GM18873 (cell line): ENCODE measurements at regions not wholly inside any gene's neighbourhood (a gene's known extent, or its start where the extent isn't known, plus 50 kb on each side); places are given as distances from the start of the nearest gene placed in this dataset.

Source experiments
- ATAC-seq: cut with Tn5 transposase; IDR thresholded peaks from one replicate; pipeline ENCODE4 v1.9.1; 2021; ENCODE audit warnings: mild to moderate bottlenecking, moderate library complexity, moderate number of reproducible peaks; ENCODE audit not compliant: unreplicated experiment, low FRiP score

- ATAC-seq: no peak
These were observed 190.2 kb upstream of the GBE1 start for GRCh38 chr3:81951636-81952035.

- no peak for ATAC-seq
These were observed 189.7 kb upstream of the GBE1 start for GRCh38 chr3:81951106-81951505.

DNA sequence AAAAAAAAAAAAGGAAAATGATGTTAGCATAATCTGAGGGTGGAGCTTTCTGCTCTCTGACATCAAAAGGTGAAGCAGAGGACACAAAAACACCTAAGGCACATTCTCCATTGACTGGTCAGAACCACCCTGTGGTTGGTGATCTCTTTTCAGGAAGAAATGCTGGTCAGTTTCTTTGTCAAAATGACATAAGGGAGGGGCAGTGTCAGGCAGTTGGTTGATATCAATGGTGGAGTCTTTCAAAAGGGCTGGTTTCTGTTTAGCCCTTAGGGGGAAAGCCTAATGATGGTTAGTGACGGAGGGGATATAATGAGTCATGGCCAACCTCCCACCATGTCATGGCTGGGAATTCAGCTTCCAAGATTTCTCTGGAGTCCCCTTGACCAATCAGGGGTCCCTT is 185.9 kb upstream of the GBE1 start:
- no peak for ATAC-seq

DNA sequence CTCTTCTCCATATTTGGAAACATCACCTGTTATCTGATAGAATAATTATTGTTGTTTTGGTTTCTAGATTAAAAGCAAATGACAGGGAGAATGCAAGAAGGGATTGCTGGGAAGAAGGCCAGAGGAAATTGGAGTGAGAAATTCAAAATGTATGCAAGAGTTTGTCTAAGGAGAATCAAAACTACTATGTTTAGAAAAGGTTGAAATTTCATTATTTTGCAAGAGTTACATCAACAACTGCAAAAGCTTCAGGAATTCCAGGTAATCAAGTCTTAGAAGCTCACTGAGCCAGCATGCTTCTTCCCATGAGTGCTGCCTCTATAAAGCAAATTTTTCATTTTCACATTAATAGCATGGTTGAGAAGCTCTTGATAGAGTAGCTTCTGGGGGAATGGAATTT is 177.2 kb upstream of the GBE1 start:
- no peak for ATAC-seq

DNA sequence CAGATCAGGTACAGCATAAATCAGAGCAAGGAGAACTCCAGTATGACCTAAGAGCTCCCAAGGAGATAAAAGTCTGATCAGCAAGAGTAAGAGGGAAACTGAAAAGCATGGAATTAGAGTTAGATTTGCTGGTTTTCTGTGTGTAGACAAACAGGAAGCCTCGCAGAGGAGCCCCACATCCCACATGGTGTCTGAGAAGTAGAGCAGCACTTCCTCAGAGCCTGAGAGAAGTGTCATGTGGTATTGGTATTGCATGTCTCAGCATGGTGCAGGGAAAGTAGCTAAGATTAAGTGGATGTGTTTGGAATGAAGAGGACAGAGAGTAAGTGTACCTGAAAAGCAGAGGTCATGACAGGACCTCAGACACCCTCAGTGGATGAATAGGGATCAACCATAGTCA is 175.4 kb upstream of the GBE1 start:
- ATAC-seq: no peak

- ATAC-seq: no peak
These were observed 171.2 kb upstream of the GBE1 start for GRCh38 chr3:81932681-81933080.

- ATAC-seq: no peak
These were observed 170.1 kb upstream of the GBE1 start for GRCh38 chr3:81931265-81932251.

DNA sequence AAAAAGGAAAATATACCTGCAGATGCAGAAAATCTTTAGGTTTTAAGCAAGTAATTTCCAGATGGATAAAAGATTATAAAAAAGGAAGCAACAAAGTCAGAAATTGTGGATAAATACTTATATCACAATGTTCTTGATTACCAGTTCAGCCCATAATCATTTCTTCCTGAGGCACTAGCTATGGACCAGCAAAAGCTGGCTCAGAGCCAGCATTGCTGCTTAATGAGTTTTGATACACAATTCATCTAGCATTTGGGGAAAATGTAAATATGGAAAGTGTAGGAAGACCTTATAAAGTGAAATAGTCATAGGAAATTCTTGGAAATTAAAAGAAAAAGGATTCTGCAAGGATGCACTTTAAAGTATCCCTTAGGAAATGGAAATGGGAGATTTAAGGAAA is 168.3 kb upstream of the GBE1 start:
- ATAC-seq: no peak

GRCh38 chr3:81927811-81928210 is 166.4 kb upstream of the GBE1 start:
- ATAC-seq: no peak

- ATAC-seq: no peak
These were observed 163.9 kb upstream of the GBE1 start for GRCh38 chr3:81925385-81925784.

DNA sequence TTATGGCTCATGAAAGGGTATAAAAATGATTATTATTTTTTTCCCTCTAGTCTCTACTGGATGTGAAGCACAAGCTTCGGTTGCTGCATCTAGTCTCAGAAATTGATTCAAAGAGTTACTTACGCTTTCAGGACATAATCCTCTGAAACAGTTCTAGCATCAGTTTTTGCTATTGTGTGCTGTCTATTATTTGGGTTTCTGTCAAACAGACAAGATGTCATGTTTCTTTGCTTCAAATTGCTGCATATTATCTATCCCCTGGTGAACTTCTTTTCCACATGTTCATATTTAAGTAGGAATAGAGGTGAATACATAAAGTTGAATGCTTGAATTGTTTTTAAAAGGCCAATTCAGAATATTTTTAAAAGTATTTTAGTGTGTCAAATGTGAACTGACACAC is 161.6 kb upstream of the GBE1 start:
- ATAC-seq: no peak

DNA sequence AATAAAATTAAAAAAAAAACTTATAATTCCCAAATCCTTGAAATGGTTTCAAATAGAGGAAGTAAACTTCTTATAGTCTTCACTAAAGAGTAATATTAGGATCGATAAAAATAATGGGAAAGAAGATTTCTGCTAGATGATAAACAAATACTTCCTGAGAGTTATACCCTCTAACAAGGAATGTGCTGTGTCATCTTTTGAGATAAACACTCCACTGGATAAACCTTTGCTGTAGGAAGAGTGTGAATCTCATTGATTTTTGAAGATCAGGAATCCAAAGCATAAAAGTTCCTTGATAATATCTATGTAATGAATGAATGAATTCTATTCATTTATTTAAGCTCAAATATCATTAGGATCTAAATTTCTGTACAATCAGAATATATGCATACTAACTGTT is 161.0 kb upstream of the GBE1 start:
- no peak for ATAC-seq

- no peak for ATAC-seq
These were observed 159.4 kb upstream of the GBE1 start for GRCh38 chr3:81920816-81921215.

- no peak for ATAC-seq
These were observed 155.4 kb upstream of the GBE1 start for GRCh38 chr3:81916890-81917289.

GRCh38 chr3:81913886-81914663 is 152.6 kb upstream of the GBE1 start:
- no peak for ATAC-seq

DNA sequence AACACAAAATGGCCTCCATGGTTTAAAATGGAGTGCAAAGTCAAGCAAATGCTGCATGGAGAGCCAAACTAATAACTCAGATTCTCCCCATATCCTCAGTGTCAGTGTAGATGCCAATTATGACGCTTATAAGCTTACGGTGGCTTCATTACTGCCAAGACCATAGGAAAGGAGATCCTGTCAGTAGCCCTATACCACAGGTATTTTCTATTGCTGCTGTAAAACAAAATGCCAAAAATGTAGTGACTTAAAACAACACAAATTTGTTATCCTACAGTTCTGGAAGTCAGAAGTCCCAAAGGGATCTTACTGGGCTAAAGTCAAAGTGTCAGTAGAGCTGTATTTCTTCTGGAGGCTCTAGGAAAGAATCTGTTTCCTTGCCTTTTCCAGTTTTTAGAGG is 149.8 kb upstream of the GBE1 start:
- no peak for ATAC-seq

DNA sequence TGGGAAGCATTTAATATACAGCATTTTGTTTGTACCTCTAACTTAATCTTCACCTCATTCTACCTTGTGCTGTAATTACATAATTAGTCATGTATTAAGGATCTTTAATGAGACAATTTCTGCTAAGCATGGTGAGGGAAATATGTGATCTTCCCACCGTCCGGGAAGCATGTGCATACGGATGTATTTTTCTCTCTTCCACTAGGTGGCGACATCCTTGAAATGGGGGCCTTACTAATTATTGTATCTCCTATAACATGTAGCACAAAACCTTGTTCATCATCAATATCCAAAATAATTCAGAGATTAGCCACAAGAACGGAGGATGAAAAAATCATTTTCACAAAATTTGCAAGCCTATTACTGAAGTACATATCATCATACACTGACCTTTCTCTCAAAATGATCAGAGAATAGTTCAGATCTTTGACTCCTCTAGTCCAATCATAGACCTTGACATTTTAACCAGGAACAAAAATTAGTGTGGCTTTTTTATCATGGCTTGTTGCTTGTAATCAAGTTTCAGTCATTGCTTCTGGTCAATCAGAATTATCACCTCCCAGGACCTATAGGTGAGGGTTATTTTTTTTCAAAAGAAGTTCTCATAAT is 148.9 kb upstream of the GBE1 start:
- peak; percentile 65 for ATAC-seq

- no peak for ATAC-seq
These were observed 148.4 kb upstream of the GBE1 start for GRCh38 chr3:81909796-81910195.

- no peak for ATAC-seq
These were observed 147.1 kb upstream of the GBE1 start for GRCh38 chr3:81908561-81908960.

GRCh38 chr3:81898336-81898735 is 136.9 kb upstream of the GBE1 start:
- ATAC-seq: no peak

DNA sequence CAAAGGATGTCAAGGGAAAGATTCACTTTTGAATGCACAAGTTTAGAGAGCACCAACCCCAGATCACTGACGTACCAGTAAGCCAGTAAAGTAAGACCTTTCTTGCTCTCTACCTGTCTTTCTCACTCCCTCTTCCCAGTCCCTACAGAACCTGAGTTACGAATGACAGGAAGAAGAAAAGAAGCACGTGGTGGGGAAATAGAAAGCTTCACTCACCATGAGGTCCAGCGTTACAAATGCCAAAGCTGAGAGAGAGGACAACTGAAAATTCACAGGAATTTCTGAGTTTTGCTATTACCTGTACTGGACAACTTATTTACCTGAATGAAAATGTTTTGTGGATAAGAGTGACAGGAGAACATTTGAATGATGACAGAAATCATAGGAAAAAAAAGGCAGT is 133.2 kb upstream of the GBE1 start:
- ATAC-seq: no peak
